Hepatocyte (in vitro differentiated cells): ENCODE measurements at regions not wholly inside any gene's neighbourhood (a gene's known extent, or its start where the extent isn't known, plus 50 kb on each side); places are given as distances from the start of the nearest gene placed in this dataset.

Experiments
- DNase-seq: peaks from one replicate; pipeline ENCODE4 v3.0.0-alpha.2; 2016; ENCODE audit warnings: low spot score
- H2AFZ ChIP-seq: fragments of 200-600 bp; sonication (generic); 2 replicates; pipeline ENCODE4 v1.6.0; 2016; ENCODE audit warnings: antibody characterized with exemption, mild to moderate bottlenecking
- H3K27ac ChIP-seq: fragments of 200-600 bp; sonication (generic); 2 replicates; pipeline ENCODE4 v1.5.1; 2016; ENCODE audit warnings: mild to moderate bottlenecking
- H3K27me3 ChIP-seq: fragments of 200-600 bp; sonication (generic); 2 replicates; pipeline ENCODE4 v1.6.1; 2016
- H3K36me3 ChIP-seq: fragments of 200-600 bp; sonication (generic); replicated peaks from 2 replicates; pipeline ENCODE4 v1.5.1; 2016; ENCODE audit warnings: low read depth; ENCODE audit not compliant: insufficient read depth
- H3K4me1 ChIP-seq: fragments of 200-600 bp; sonication (generic); 2 replicates; pipeline ENCODE4 v1.5.1; 2016; ENCODE audit warnings: mild to moderate bottlenecking, moderate library complexity; ENCODE audit not compliant: insufficient read depth
- H3K4me2 ChIP-seq: fragments of 200-600 bp; sonication (generic); 2 replicates; pipeline ENCODE4 v1.6.0; 2016
- H3K4me3 ChIP-seq: fragments of 200-600 bp; sonication (generic); 2 replicates; pipeline ENCODE4 v1.5.1; 2016; ENCODE audit warnings: mild to moderate bottlenecking
- H3K79me2 ChIP-seq: fragments of 200-600 bp; sonication (generic); 2 replicates; pipeline ENCODE4 v1.6.0; 2017; ENCODE audit warnings: mild to moderate bottlenecking
- H3K9me2 ChIP-seq: fragments of 200-600 bp; sonication (generic); replicated peaks from 2 replicates; pipeline ENCODE4 v1.6.0; 2017; ENCODE audit warnings: mild to moderate bottlenecking; ENCODE audit not compliant: insufficient read depth
- H3K9me3 ChIP-seq: fragments of 200-600 bp; sonication (generic); 2 replicates; pipeline ENCODE4 v1.5.1; 2016; ENCODE audit warnings: low read depth, mild to moderate bottlenecking
- H4K20me1 ChIP-seq: fragments of 200-600 bp; sonication (generic); 2 replicates; pipeline ENCODE4 v1.6.0; 2016; ENCODE audit warnings: mild to moderate bottlenecking; ENCODE audit not compliant: insufficient read depth, poor library complexity, severe bottlenecking
- CTCF ChIP-seq: fragments of 200-600 bp; sonication (generic); IDR thresholded peaks from 2 replicates; pipeline ENCODE4 v1.5.1; 2016; ENCODE audit warnings: antibody characterized with exemption, mild to moderate bottlenecking; ENCODE audit not compliant: poor library complexity
- EZH2 ChIP-seq: fragments of 200-600 bp; sonication (generic); IDR thresholded peaks from 2 replicates; pipeline ENCODE4 v1.6.1; 2016; ENCODE audit warnings: antibody characterized with exemption, mild to moderate bottlenecking, borderline replicate concordance
- EZH2phosphoT487 ChIP-seq: fragments of 200-600 bp; sonication (generic); IDR thresholded peaks from one replicate; pipeline ENCODE4 v1.6.1; 2018; ENCODE audit warnings: antibody characterized with exemption, mild to moderate bottlenecking, low read depth, moderate library complexity; ENCODE audit not compliant: unreplicated experiment, severe bottlenecking
- WGBS: methylation state at CpG from one replicate; pipeline ENCODE4 v1.1.6; 2016; ENCODE audit warnings: low lambda C conversion rate; ENCODE audit errors: missing lambda C conversion rate; 5-methylcytosine and 5-hydroxymethylcytosine counted together

GRCh38 chr4:156475322-156475721 is 496.3 kb downstream of the PDGFC start:
- no peaks in the 10 kb centered on the region for H3K9me3 ChIP-seq
- H2AFZ ChIP-seq: no peak overlapping the region
- no peaks in the 10 kb centered on the region for H3K9me2 ChIP-seq
- no peaks in the 10 kb centered on the region for H4K20me1 ChIP-seq
- peak; percentile 40 for DNase-seq
- TF ChIP-seq CTCF (peak; percentile 67), EZH2phosphoT487 (no peak), EZH2 (no peak)
- H3K4me1 ChIP-seq: no peaks in the 10 kb centered on the region
- no peak overlapping the region for H3K4me3 ChIP-seq
- no peaks in the 10 kb centered on the region for H3K27me3 ChIP-seq
- H3K27ac ChIP-seq: no peak overlapping the region
- H3K79me2 ChIP-seq: no peaks in the 10 kb centered on the region
- no peak overlapping the region for H3K4me2 ChIP-seq
- no peaks in the 10 kb centered on the region for H3K36me3 ChIP-seq

DNA sequence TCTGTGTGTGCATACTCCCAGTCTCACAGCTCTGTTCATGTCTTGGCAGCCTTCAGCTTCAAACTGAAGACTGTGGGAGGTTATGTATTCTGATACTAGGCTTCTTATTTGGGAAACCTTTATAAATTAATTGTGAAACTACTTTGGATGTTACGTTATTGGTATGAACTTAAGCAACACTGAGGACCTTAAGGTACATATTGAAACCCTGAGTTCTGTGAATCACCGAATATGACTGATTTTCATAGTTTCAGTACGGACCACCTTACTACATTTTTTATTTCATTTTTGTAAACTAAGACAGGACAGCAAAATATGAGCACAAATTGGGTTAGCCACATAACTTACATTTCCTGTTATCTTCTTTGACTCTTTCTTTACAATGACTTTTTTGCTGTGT is 498.4 kb downstream of the PDGFC start:
- no peak for TF ChIP-seq CTCF
- TF ChIP-seq EZH2phosphoT487: no peak
- TF ChIP-seq EZH2: no peak
- H3K9me3 ChIP-seq: no peaks in the 10 kb centered on the region
- DNase-seq: no peak
- no peaks in the 10 kb centered on the region for H3K4me1 ChIP-seq
- no peaks in the 10 kb centered on the region for H3K27me3 ChIP-seq
- no peak overlapping the region for H2AFZ ChIP-seq
- no peak overlapping the region for H3K4me3 ChIP-seq
- H3K4me2 ChIP-seq: no peak overlapping the region
- H3K9me2 ChIP-seq: no peaks in the 10 kb centered on the region
- WGBS: 94% methylated on average over 3 of the region's 3 CpGs
- no peaks in the 10 kb centered on the region for H3K36me3 ChIP-seq
- H3K79me2 ChIP-seq: no peaks in the 10 kb centered on the region
- no peak overlapping the region for H3K27ac ChIP-seq
- no peaks in the 10 kb centered on the region for H4K20me1 ChIP-seq

DNA sequence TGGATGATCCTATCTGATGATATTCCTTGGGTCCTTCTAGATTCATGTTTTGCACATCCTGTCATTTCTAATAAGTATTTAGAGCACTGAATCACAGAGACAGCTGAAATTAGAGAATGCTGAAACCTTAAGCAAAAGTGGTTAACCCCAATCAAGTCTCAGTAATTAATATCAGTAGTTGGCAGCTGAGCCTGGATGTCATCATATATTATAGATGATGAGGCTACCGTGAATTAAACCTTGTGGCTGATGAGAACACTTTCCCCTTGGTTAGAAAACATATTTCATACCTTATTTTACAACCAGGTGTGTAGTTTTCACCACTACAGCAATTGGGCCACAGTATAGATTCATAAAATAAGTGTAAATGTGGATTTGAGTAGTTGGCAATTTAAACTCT is 499.0 kb downstream of the PDGFC start:
- no peak for TF ChIP-seq CTCF
- no peak for TF ChIP-seq EZH2phosphoT487
- TF ChIP-seq EZH2: no peak
- no peak overlapping the region for H3K4me3 ChIP-seq
- no peaks in the 10 kb centered on the region for H4K20me1 ChIP-seq
- no peaks in the 10 kb centered on the region for H3K4me1 ChIP-seq
- H3K27me3 ChIP-seq: no peaks in the 10 kb centered on the region
- no peaks in the 10 kb centered on the region for H3K9me3 ChIP-seq
- DNase-seq: no peak
- H3K9me2 ChIP-seq: no peaks in the 10 kb centered on the region
- H2AFZ ChIP-seq: no peak overlapping the region
- no peaks in the 10 kb centered on the region for H3K79me2 ChIP-seq
- no peaks in the 10 kb centered on the region for H3K36me3 ChIP-seq
- 85% methylated on average over 1 of the region's 1 CpG for WGBS
- H3K27ac ChIP-seq: no peak overlapping the region
- no peak overlapping the region for H3K4me2 ChIP-seq

GRCh38 chr4:156459584-156459983 is 505.9 kb upstream of the CTSO start:
- H3K9me2 ChIP-seq: no peaks in the 10 kb centered on the region
- H3K4me3 ChIP-seq: no peak overlapping the region
- no peak for DNase-seq
- no peaks in the 10 kb centered on the region for H4K20me1 ChIP-seq
- H3K4me1 ChIP-seq: no peaks in the 10 kb centered on the region
- no peaks in the 10 kb centered on the region for H3K9me3 ChIP-seq
- TF ChIP-seq EZH2 (no peak), CTCF (no peak), EZH2phosphoT487 (no peak)
- no peak overlapping the region for H3K4me2 ChIP-seq
- H2AFZ ChIP-seq: no peak overlapping the region
- no peaks in the 10 kb centered on the region for H3K27me3 ChIP-seq
- 89% methylated on average over 5 of the region's 5 CpGs for WGBS
- no peaks in the 10 kb centered on the region for H3K79me2 ChIP-seq
- no peak overlapping the region for H3K27ac ChIP-seq
- H3K36me3 ChIP-seq: no peaks in the 10 kb centered on the region
